ENCODE measurements at regions not wholly inside any gene's neighbourhood (a gene's known extent, or its start where the extent isn't known, plus 50 kb on each side); places are given as distances from the start of the nearest gene placed in this dataset.

- Histone ChIP-seq H3K9ac (ENCODE audit: low read depth, low read length) (no peak overlapping the region), H3K36me3 (ENCODE audit: insufficient read depth, low read length) (no peaks in the 10 kb centered on the region), H3K4me1 (ENCODE audit: insufficient read depth, low read length) (no peaks in the 10 kb centered on the region), H3K9me3 (ENCODE audit: control insufficient read depth, insufficient read depth, low read length) (no peaks in the 10 kb centered on the region)
Measured at GRCh38 chr2:145846982-145847381, 1327.1 kb upstream of the ZEB2 start.

- no peaks in the 10 kb centered on the region for H3K9me3 ChIP-seq (ENCODE audit: control insufficient read depth, insufficient read depth, low read length)
- no peaks in the 10 kb centered on the region for H3K4me1 ChIP-seq (ENCODE audit: insufficient read depth, low read length)
- H3K9ac ChIP-seq (ENCODE audit: low read depth, low read length), result no peak overlapping the region
- no peaks in the 10 kb centered on the region for H3K36me3 ChIP-seq (ENCODE audit: insufficient read depth, low read length)
Measured at GRCh38 chr2:145845923-145846322, 1326.0 kb upstream of the ZEB2 start.

GRCh38 chr2:145845207-145845894 is 1325.4 kb upstream of the ZEB2 start:
- no peaks in the 10 kb centered on the region for H3K36me3 ChIP-seq (ENCODE audit: insufficient read depth, low read length)
- no peaks in the 10 kb centered on the region for H3K4me1 ChIP-seq (ENCODE audit: insufficient read depth, low read length)
- no peaks in the 10 kb centered on the region for H3K9me3 ChIP-seq (ENCODE audit: control insufficient read depth, insufficient read depth, low read length)
- H3K9ac ChIP-seq (ENCODE audit: low read depth, low read length), result no peak overlapping the region

- no peaks in the 10 kb centered on the region for H3K36me3 ChIP-seq (ENCODE audit: insufficient read depth, low read length)
- H3K9me3 ChIP-seq (ENCODE audit: control insufficient read depth, insufficient read depth, low read length), result no peaks in the 10 kb centered on the region
- no peaks in the 10 kb centered on the region for H3K4me1 ChIP-seq (ENCODE audit: insufficient read depth, low read length)
- no peak overlapping the region for H3K9ac ChIP-seq (ENCODE audit: low read depth, low read length)
Measured at GRCh38 chr2:145841973-145842372, 1322.1 kb upstream of the ZEB2 start.

GRCh38 chr2:145836986-145837385 is 1317.1 kb upstream of the ZEB2 start:
- Histone ChIP-seq H3K9me3 (ENCODE audit: control insufficient read depth, insufficient read depth, low read length) (no peaks in the 10 kb centered on the region), H3K36me3 (ENCODE audit: insufficient read depth, low read length) (no peaks in the 10 kb centered on the region), H3K9ac (ENCODE audit: low read depth, low read length) (no peak overlapping the region)

GRCh38 chr2:145835665-145836064 is 1315.7 kb upstream of the ZEB2 start:
- no peaks in the 10 kb centered on the region for H3K4me1 ChIP-seq (ENCODE audit: insufficient read depth, low read length)
- H3K9ac ChIP-seq (ENCODE audit: low read depth, low read length), result no peak overlapping the region
- no peaks in the 10 kb centered on the region for H3K9me3 ChIP-seq (ENCODE audit: control insufficient read depth, insufficient read depth, low read length)

More at GRCh38 chr2:145836986-145837385, 1317.1 kb upstream of the ZEB2 start:
- H3K4me1 ChIP-seq (ENCODE audit: insufficient read depth, low read length), result no peaks in the 10 kb centered on the region

GRCh38 chr2:145832681-145833080 is 1312.8 kb upstream of the ZEB2 start:
- Histone ChIP-seq H3K4me1 (ENCODE audit: insufficient read depth, low read length) (no peaks in the 10 kb centered on the region), H3K9ac (ENCODE audit: low read depth, low read length) (no peak overlapping the region), H3K36me3 (ENCODE audit: insufficient read depth, low read length) (no peaks in the 10 kb centered on the region), H3K9me3 (ENCODE audit: control insufficient read depth, insufficient read depth, low read length) (no peaks in the 10 kb centered on the region)

More at GRCh38 chr2:145835665-145836064, 1315.7 kb upstream of the ZEB2 start:
- H3K36me3 ChIP-seq (ENCODE audit: insufficient read depth, low read length), result no peaks in the 10 kb centered on the region

GRCh38 chr2:145829931-145830330 is 1310.0 kb upstream of the ZEB2 start:
- Histone ChIP-seq H3K9me3 (ENCODE audit: control insufficient read depth, insufficient read depth, low read length) (no peaks in the 10 kb centered on the region), H3K9ac (ENCODE audit: low read depth, low read length) (no peak overlapping the region), H3K36me3 (ENCODE audit: insufficient read depth, low read length) (no peaks in the 10 kb centered on the region)

GRCh38 chr2:145827235-145827634 is 1307.3 kb upstream of the ZEB2 start:
- Histone ChIP-seq H3K36me3 (ENCODE audit: insufficient read depth, low read length) (no peaks in the 10 kb centered on the region), H3K4me1 (ENCODE audit: insufficient read depth, low read length) (no peaks in the 10 kb centered on the region), H3K9me3 (ENCODE audit: control insufficient read depth, insufficient read depth, low read length) (no peaks in the 10 kb centered on the region), H3K9ac (ENCODE audit: low read depth, low read length) (no peak overlapping the region)

More at GRCh38 chr2:145829931-145830330, 1310.0 kb upstream of the ZEB2 start:
- H3K4me1 ChIP-seq (ENCODE audit: insufficient read depth, low read length), result no peaks in the 10 kb centered on the region

GRCh38 chr2:145824384-145824783 is 1304.5 kb upstream of the ZEB2 start:
- no peaks in the 10 kb centered on the region for H3K4me1 ChIP-seq (ENCODE audit: insufficient read depth, low read length)
- no peaks in the 10 kb centered on the region for H3K9me3 ChIP-seq (ENCODE audit: control insufficient read depth, insufficient read depth, low read length)
- no peaks in the 10 kb centered on the region for H3K36me3 ChIP-seq (ENCODE audit: insufficient read depth, low read length)
- no peak overlapping the region for H3K9ac ChIP-seq (ENCODE audit: low read depth, low read length)

GRCh38 chr2:145822892-145823534 is 1303.1 kb upstream of the ZEB2 start:
- H3K36me3 ChIP-seq (ENCODE audit: insufficient read depth, low read length), result no peaks in the 10 kb centered on the region
- H3K9me3 ChIP-seq (ENCODE audit: control insufficient read depth, insufficient read depth, low read length), result no peaks in the 10 kb centered on the region
- H3K4me1 ChIP-seq (ENCODE audit: insufficient read depth, low read length), result no peaks in the 10 kb centered on the region
- no peak overlapping the region for H3K9ac ChIP-seq (ENCODE audit: low read depth, low read length)

- Histone ChIP-seq H3K9me3 (ENCODE audit: control insufficient read depth, insufficient read depth, low read length) (no peaks in the 10 kb centered on the region), H3K4me1 (ENCODE audit: insufficient read depth, low read length) (no peaks in the 10 kb centered on the region), H3K9ac (ENCODE audit: low read depth, low read length) (no peak overlapping the region), H3K36me3 (ENCODE audit: insufficient read depth, low read length) (no peaks in the 10 kb centered on the region)
Measured at GRCh38 chr2:145820651-145821050, 1300.7 kb upstream of the ZEB2 start.

GRCh38 chr2:145818890-145819504 is 1299.1 kb upstream of the ZEB2 start:
- no peaks in the 10 kb centered on the region for H3K9me3 ChIP-seq (ENCODE audit: control insufficient read depth, insufficient read depth, low read length)
- H3K36me3 ChIP-seq (ENCODE audit: insufficient read depth, low read length), result no peaks in the 10 kb centered on the region
- H3K9ac ChIP-seq (ENCODE audit: low read depth, low read length), result no peak overlapping the region
- peaks cover 4% of the 10 kb centered on the region; the same call in 1 of the 2 replicates for H3K4me1 ChIP-seq (ENCODE audit: insufficient read depth, low read length)

- Histone ChIP-seq H3K9me3 (ENCODE audit: control insufficient read depth, insufficient read depth, low read length) (no peaks in the 10 kb centered on the region), H3K36me3 (ENCODE audit: insufficient read depth, low read length) (no peaks in the 10 kb centered on the region), H3K4me1 (ENCODE audit: insufficient read depth, low read length) (peaks cover 14% of the 10 kb centered on the region; the same call in 1 of the 2 replicates), H3K9ac (ENCODE audit: low read depth, low read length) (no peak overlapping the region)
Measured at GRCh38 chr2:145815933-145816332, 1296.0 kb upstream of the ZEB2 start.

- peaks cover 14% of the 10 kb centered on the region; the same call in 1 of the 2 replicates for H3K4me1 ChIP-seq (ENCODE audit: insufficient read depth, low read length)
- H3K9me3 ChIP-seq (ENCODE audit: control insufficient read depth, insufficient read depth, low read length), result no peaks in the 10 kb centered on the region
- no peaks in the 10 kb centered on the region for H3K36me3 ChIP-seq (ENCODE audit: insufficient read depth, low read length)
- no peak overlapping the region for H3K9ac ChIP-seq (ENCODE audit: low read depth, low read length)
Measured at GRCh38 chr2:145813481-145813880, 1293.6 kb upstream of the ZEB2 start.
